ENCODE measurements at regions not wholly inside any gene's neighbourhood (a gene's known extent, or its start where the extent isn't known, plus 50 kb on each side); places are given as distances from the start of the nearest gene placed in this dataset.
"Not testable (repeated sequence)": the region's sequence is repeated elsewhere in the genome, so short reads cannot be mapped to it uniquely, and the experiment has no call there.

DNA sequence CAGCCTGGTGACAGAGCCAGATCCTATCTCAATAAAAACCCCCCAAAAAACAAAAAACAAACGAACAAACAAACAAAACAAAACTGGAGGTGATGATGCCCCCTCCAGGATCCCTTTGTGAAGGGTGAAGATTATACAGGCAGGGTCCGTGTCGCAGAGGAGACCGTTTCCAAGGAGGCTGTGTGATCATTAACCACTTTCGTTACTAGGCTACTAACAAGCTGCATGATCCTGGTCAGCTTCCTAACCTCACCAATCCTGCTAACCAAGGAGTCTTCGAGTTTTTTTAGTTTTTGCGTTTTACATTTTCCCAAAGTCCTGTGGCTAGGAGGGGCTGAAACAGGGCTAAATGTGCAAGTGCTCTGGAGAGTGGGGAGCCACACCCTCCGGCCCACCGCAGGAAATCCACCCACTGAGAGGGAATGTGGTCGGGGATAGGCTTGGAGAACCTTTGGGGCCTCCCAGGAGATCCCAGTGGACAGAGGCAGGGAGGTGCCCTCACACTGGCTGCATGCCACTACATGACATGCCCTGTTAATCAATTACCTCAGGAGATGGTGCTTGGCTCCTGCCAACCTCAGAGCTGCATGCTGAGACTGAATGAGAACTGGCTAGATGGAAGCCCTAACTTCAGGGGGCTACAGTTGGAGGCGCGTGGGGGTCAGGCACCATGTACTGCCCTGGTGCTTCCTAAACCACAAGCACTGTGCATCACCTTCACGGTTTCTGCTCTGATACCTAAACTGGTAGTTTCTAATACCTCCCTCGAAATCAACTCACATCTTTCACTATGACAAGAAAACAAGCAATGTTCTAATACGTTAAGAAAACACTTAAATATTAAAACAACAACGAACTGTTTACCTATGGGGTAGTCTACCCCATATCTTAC, 67.5 kb upstream of the RGPD5 start:
- ChIA-PET CTCF (no interaction called here), POLR2A (no interaction called here)
- H3K36me3 ChIP-seq (ENCODE audit: insufficient read depth, low read length) = no peaks in the 10 kb centered on the region
- DNase-seq = no peak
- TF ChIP-seq, protein P1, sequence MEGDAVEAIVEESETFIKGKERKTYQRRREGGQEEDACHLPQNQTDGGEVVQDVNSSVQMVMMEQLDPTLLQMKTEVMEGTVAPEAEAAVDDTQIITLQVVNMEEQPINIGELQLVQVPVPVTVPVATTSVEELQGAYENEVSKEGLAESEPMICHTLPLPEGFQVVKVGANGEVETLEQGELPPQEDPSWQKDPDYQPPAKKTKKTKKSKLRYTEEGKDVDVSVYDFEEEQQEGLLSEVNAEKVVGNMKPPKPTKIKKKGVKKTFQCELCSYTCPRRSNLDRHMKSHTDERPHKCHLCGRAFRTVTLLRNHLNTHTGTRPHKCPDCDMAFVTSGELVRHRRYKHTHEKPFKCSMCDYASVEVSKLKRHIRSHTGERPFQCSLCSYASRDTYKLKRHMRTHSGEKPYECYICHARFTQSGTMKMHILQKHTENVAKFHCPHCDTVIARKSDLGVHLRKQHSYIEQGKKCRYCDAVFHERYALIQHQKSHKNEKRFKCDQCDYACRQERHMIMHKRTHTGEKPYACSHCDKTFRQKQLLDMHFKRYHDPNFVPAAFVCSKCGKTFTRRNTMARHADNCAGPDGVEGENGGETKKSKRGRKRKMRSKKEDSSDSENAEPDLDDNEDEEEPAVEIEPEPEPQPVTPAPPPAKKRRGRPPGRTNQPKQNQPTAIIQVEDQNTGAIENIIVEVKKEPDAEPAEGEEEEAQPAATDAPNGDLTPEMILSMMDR (IDR thresholded peaks at IDR 0.05) = no peak
- H3K27me3 Mint-ChIP-seq = peaks cover 30% of the 10 kb centered on the region
- H3K36me3 Mint-ChIP-seq (ENCODE audit: low read depth) = no peaks in the 10 kb centered on the region
- H3K4me3 ChIP-seq (ENCODE audit: low read length) = no peak overlapping the region
- H3K4me1 ChIP-seq (ENCODE audit: insufficient read depth, low read length) = no peaks in the 10 kb centered on the region
- no peak for ATAC-seq (ENCODE audit: poor library complexity)
- no peaks in the 10 kb centered on the region for H3K4me1 Mint-ChIP-seq (ENCODE audit: low read depth)
- H3K9me3 Mint-ChIP-seq = no peaks in the 10 kb centered on the region
- peaks cover 0 to 9% of the 10 kb centered on the region in 2 experiments for H3K9me3 ChIP-seq (ENCODE audit: control insufficient read depth in 1 of 2, insufficient read depth in 1 of 2, low read length in 2 of 2)
- intact Hi-C loops (cut with DNase I, micrococcal nuclease) = no loop called here
- no peak overlapping the region for H3K4me3 Mint-ChIP-seq
- no peak overlapping the region for H3K27ac ChIP-seq (ENCODE audit: low read depth in 1 of 2, low read length in 2 of 2)
- H3K27me3 ChIP-seq (ENCODE audit: control insufficient read depth in 1 of 2, insufficient read depth in 2 of 2, low read length in 2 of 2) = peaks cover 3 to 11% of the 10 kb centered on the region in 2 experiments
- H3K27ac Mint-ChIP-seq = no peak overlapping the region

DNA sequence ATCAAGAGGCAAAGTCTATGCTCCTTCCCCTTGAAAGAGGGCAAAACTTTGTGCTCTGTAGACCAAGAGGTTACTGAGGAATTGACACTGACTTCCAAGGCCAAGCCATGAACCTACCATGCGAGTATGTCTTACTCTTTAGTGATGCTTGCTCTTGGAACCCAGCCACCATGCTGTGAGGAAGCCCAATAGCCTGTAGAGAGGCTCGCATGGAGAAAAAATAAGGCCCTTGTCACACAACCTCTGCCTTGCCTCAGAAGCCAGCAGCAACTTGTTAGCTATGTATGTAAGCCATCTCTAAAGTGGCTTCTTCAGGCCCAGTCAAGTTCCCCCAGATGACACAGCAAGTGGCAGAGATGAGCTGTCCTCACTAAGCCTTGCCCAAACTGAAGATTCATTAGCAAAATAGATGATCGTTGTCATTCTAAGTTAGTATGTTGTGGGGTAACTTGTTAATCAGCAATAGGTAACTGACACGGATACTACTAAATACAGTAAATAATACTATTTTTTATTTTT, 66.1 kb upstream of the RGPD5 start:
- intact Hi-C loops (cut with DNase I, micrococcal nuclease) = no loop called here
- no peak overlapping the region for H3K4me3 ChIP-seq (ENCODE audit: low read length)
- H3K36me3 ChIP-seq (ENCODE audit: insufficient read depth, low read length) = no peaks in the 10 kb centered on the region
- peaks cover 3 to 11% of the 10 kb centered on the region in 2 experiments for H3K27me3 ChIP-seq (ENCODE audit: control insufficient read depth in 1 of 2, insufficient read depth in 2 of 2, low read length in 2 of 2)
- no peaks in the 10 kb centered on the region for H3K9me3 Mint-ChIP-seq
- H3K9me3 ChIP-seq (ENCODE audit: control insufficient read depth in 1 of 2, insufficient read depth in 1 of 2, low read length in 2 of 2) = peaks cover 0 to 9% of the 10 kb centered on the region in 2 experiments
- ChIA-PET CTCF (no interaction called here), POLR2A (no interaction called here)
- no peaks in the 10 kb centered on the region for H3K4me1 Mint-ChIP-seq (ENCODE audit: low read depth)
- H3K27ac ChIP-seq (ENCODE audit: low read depth in 1 of 2, low read length in 2 of 2) = no peak overlapping the region
- H3K4me3 Mint-ChIP-seq = no peak overlapping the region
- H3K27ac Mint-ChIP-seq = no peak overlapping the region
- no peaks in the 10 kb centered on the region for H3K4me1 ChIP-seq (ENCODE audit: insufficient read depth, low read length)
- no peaks in the 10 kb centered on the region for H3K36me3 Mint-ChIP-seq (ENCODE audit: low read depth)
- ATAC-seq (ENCODE audit: poor library complexity) = no peak
- DNase-seq = no peak
- TF ChIP-seq, protein P1 (IDR thresholded peaks at IDR 0.05) = no peak
- peaks cover 35% of the 10 kb centered on the region for H3K27me3 Mint-ChIP-seq

DNA sequence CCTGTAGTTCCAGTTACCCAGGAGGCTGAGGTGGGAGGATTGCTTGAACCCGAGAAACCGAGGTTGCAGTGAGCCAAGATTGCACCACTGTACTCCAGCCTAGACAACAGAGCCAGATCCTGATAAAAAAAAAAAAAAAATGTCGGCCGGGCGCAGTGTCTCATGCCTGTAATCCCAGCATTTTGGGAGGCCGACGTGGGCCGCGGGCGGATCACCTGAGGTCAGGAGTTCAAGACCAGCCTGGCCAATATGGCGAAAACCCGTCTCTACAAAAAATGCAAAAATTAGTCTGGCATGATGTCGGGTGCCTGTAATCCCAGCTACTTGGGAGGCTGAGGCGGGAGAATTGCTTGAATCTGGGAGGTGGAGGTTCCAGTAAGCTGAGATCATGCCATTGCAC, 60.4 kb upstream of the RGPD5 start:
- CTCF ChIA-PET; DNase-seq; H3K36me3 ChIP-seq (ENCODE audit: insufficient read depth, low read length); H3K4me3 ChIP-seq (ENCODE audit: low read length); ATAC-seq (ENCODE audit: poor library complexity); POLR2A ChIA-PET; H3K27ac ChIP-seq (ENCODE audit: low read depth in 1 of 2, low read length in 2 of 2); H3K4me1 Mint-ChIP-seq (ENCODE audit: low read depth); H3K9me3 Mint-ChIP-seq; H3K4me1 ChIP-seq (ENCODE audit: insufficient read depth, low read length); H3K4me3 Mint-ChIP-seq; H3K36me3 Mint-ChIP-seq (ENCODE audit: low read depth); H3K9me3 ChIP-seq (ENCODE audit: control insufficient read depth in 1 of 2, insufficient read depth in 1 of 2, low read length in 2 of 2); H3K27ac Mint-ChIP-seq; H3K27me3 ChIP-seq (ENCODE audit: control insufficient read depth in 1 of 2, insufficient read depth in 2 of 2, low read length in 2 of 2): not testable (repeated sequence)
- intact Hi-C loops (cut with DNase I, micrococcal nuclease) = loop anchor here in 1 of 2 experiments (5.0 kb wide), 1 partner anchor 186 kb away; no protein-coding TSS in a partner anchor
- peaks cover 34% of the 10 kb centered on the region for H3K27me3 Mint-ChIP-seq
